ENCODE measurements at regions not wholly inside any gene's neighbourhood (a gene's known extent, or its start where the extent isn't known, plus 50 kb on each side); places are given as distances from the start of the nearest gene placed in this dataset.
"Not testable (repeated sequence)": the region's sequence is repeated elsewhere in the genome, so short reads cannot be mapped to it uniquely, and the experiment has no call there.

GRCh38 chr10:23981520-23982309 lies 227.2 kb upstream of the KIAA1217 start:
- Mint-ChIP-seq H3K27ac (no peak overlapping the region), H3K36me3 (no peaks in the 10 kb centered on the region), H3K4me1 (ENCODE audit: low read depth) (no peaks in the 10 kb centered on the region), H3K4me3 (no peak overlapping the region), H3K27me3 (peaks cover 4% of the 10 kb centered on the region), H3K9me3 (ENCODE audit: low read depth) (peaks cover 6% of the 10 kb centered on the region)

- H3K27me3 Mint-ChIP-seq; H3K9me3 Mint-ChIP-seq (ENCODE audit: low read depth); H3K36me3 Mint-ChIP-seq; H3K27ac Mint-ChIP-seq; H3K4me3 Mint-ChIP-seq; H3K4me1 Mint-ChIP-seq (ENCODE audit: low read depth): not testable (repeated sequence)
Observed at GRCh38 chr10:23984405-23984804, 224.5 kb upstream of the KIAA1217 start.

GRCh38 chr10:23988006-23988405 lies 220.9 kb upstream of the KIAA1217 start:
- Mint-ChIP-seq H3K36me3 (no peaks in the 10 kb centered on the region), H3K9me3 (ENCODE audit: low read depth) (peaks cover 6% of the 10 kb centered on the region), H3K27ac (no peak overlapping the region), H3K4me3 (no peak overlapping the region), H3K27me3 (no peaks in the 10 kb centered on the region), H3K4me1 (ENCODE audit: low read depth) (no peaks in the 10 kb centered on the region)

GRCh38 chr10:23994459-23995046 lies 214.4 kb upstream of the KIAA1217 start:
- Mint-ChIP-seq H3K4me3 (no peak overlapping the region), H3K4me1 (ENCODE audit: low read depth) (no peaks in the 10 kb centered on the region), H3K36me3 (no peaks in the 10 kb centered on the region), H3K9me3 (ENCODE audit: low read depth) (no peaks in the 10 kb centered on the region), H3K27ac (no peak overlapping the region), H3K27me3 (peaks cover 4% of the 10 kb centered on the region)

GRCh38 chr10:23999445-23999844 lies 209.5 kb upstream of the KIAA1217 start:
- Mint-ChIP-seq H3K27ac (no peak overlapping the region), H3K4me1 (ENCODE audit: low read depth) (no peaks in the 10 kb centered on the region), H3K4me3 (no peak overlapping the region), H3K27me3 (peaks cover 3% of the 10 kb centered on the region), H3K36me3 (no peaks in the 10 kb centered on the region), H3K9me3 (ENCODE audit: low read depth) (no peaks in the 10 kb centered on the region)

- Mint-ChIP-seq H3K36me3 (no peaks in the 10 kb centered on the region), H3K4me3 (no peak overlapping the region), H3K4me1 (ENCODE audit: low read depth) (no peaks in the 10 kb centered on the region), H3K27ac (no peak overlapping the region), H3K9me3 (ENCODE audit: low read depth) (no peaks in the 10 kb centered on the region), H3K27me3 (no peaks in the 10 kb centered on the region)
Observed at GRCh38 chr10:24000271-24000813, 208.6 kb upstream of the KIAA1217 start.

- H3K36me3 Mint-ChIP-seq: no peaks in the 10 kb centered on the region
- H3K27me3 Mint-ChIP-seq: peaks cover 5% of the 10 kb centered on the region
- no peaks in the 10 kb centered on the region for H3K4me1 Mint-ChIP-seq (ENCODE audit: low read depth)
- no peak overlapping the region for H3K4me3 Mint-ChIP-seq
- no peaks in the 10 kb centered on the region for H3K9me3 Mint-ChIP-seq (ENCODE audit: low read depth)
- no peak overlapping the region for H3K27ac Mint-ChIP-seq
Observed at GRCh38 chr10:24006741-24007140, 202.2 kb upstream of the KIAA1217 start.

GRCh38 chr10:24007359-24007758 lies 201.6 kb upstream of the KIAA1217 start:
- H3K36me3 Mint-ChIP-seq: no peaks in the 10 kb centered on the region
- no peaks in the 10 kb centered on the region for H3K9me3 Mint-ChIP-seq (ENCODE audit: low read depth)
- no peak overlapping the region for H3K27ac Mint-ChIP-seq
- no peaks in the 10 kb centered on the region for H3K4me1 Mint-ChIP-seq (ENCODE audit: low read depth)
- peaks cover 5% of the 10 kb centered on the region for H3K27me3 Mint-ChIP-seq
- H3K4me3 Mint-ChIP-seq: no peak overlapping the region

GRCh38 chr10:24008164-24009091 lies 200.5 kb upstream of the KIAA1217 start:
- no peak overlapping the region for H3K4me3 Mint-ChIP-seq
- no peaks in the 10 kb centered on the region for H3K36me3 Mint-ChIP-seq
- H3K9me3 Mint-ChIP-seq (ENCODE audit: low read depth): no peaks in the 10 kb centered on the region

GRCh38 chr10:24009115-24009514 lies 199.8 kb upstream of the KIAA1217 start:
- H3K27ac Mint-ChIP-seq: no peak overlapping the region
- H3K4me1 Mint-ChIP-seq (ENCODE audit: low read depth): no peaks in the 10 kb centered on the region
- H3K9me3 Mint-ChIP-seq (ENCODE audit: low read depth): no peaks in the 10 kb centered on the region
- H3K27me3 Mint-ChIP-seq: peaks cover 8% of the 10 kb centered on the region
- H3K36me3 Mint-ChIP-seq: no peaks in the 10 kb centered on the region
- no peak overlapping the region for H3K4me3 Mint-ChIP-seq

More at GRCh38 chr10:24008164-24009091, 200.5 kb upstream of the KIAA1217 start:
- peaks cover 6% of the 10 kb centered on the region for H3K27me3 Mint-ChIP-seq
- H3K27ac Mint-ChIP-seq: no peak overlapping the region
- H3K4me1 Mint-ChIP-seq (ENCODE audit: low read depth): no peaks in the 10 kb centered on the region

GRCh38 chr10:24009736-24010135 lies 199.2 kb upstream of the KIAA1217 start:
- no peaks in the 10 kb centered on the region for H3K36me3 Mint-ChIP-seq
- peaks cover 8% of the 10 kb centered on the region for H3K27me3 Mint-ChIP-seq

GRCh38 chr10:24010436-24010970 lies 198.4 kb upstream of the KIAA1217 start:
- Mint-ChIP-seq H3K9me3 (ENCODE audit: low read depth) (no peaks in the 10 kb centered on the region), H3K36me3 (no peaks in the 10 kb centered on the region), H3K27me3 (peaks cover 8% of the 10 kb centered on the region), H3K4me3 (no peak overlapping the region), H3K4me1 (ENCODE audit: low read depth) (no peaks in the 10 kb centered on the region), H3K27ac (no peak overlapping the region)

More at GRCh38 chr10:24009736-24010135, 199.2 kb upstream of the KIAA1217 start:
- Mint-ChIP-seq H3K4me1 (ENCODE audit: low read depth) (no peaks in the 10 kb centered on the region), H3K9me3 (ENCODE audit: low read depth) (no peaks in the 10 kb centered on the region), H3K27ac (no peak overlapping the region), H3K4me3 (no peak overlapping the region)

GRCh38 chr10:24012249-24012803 lies 196.6 kb upstream of the KIAA1217 start:
- Mint-ChIP-seq H3K27me3 (peaks cover 8% of the 10 kb centered on the region), H3K9me3 (ENCODE audit: low read depth) (no peaks in the 10 kb centered on the region), H3K36me3 (no peaks in the 10 kb centered on the region), H3K27ac (no peak overlapping the region), H3K4me3 (no peak overlapping the region), H3K4me1 (ENCODE audit: low read depth) (no peaks in the 10 kb centered on the region)

GRCh38 chr10:24027107-24027506 lies 181.8 kb upstream of the KIAA1217 start:
- H3K27me3 Mint-ChIP-seq: peaks cover 1% of the 10 kb centered on the region
- H3K9me3 Mint-ChIP-seq (ENCODE audit: low read depth): peaks cover 3% of the 10 kb centered on the region
- H3K27ac Mint-ChIP-seq: no peak overlapping the region
- no peak overlapping the region for H3K4me3 Mint-ChIP-seq
- H3K4me1 Mint-ChIP-seq (ENCODE audit: low read depth): no peaks in the 10 kb centered on the region
- H3K36me3 Mint-ChIP-seq: no peaks in the 10 kb centered on the region
